Neuronal stem cell (in vitro differentiated cells): ENCODE measurements at regions not wholly inside any gene's neighbourhood (a gene's known extent, or its start where the extent isn't known, plus 50 kb on each side); places are given as distances from the start of the nearest gene placed in this dataset.
"Not testable (repeated sequence)": the region's sequence is repeated elsewhere in the genome, so short reads cannot be mapped to it uniquely, and the experiment has no call there.

ENCODE experiments used
- DNase-seq: peaks from one replicate; pipeline ENCODE4 v3.0.0-alpha.2; 2013; ENCODE audit warnings: low spot score
- H2AFZ ChIP-seq: one replicate; pipeline ENCODE4 v1.6.1; 2013; ENCODE audit warnings: mild to moderate bottlenecking, low read length, inconsistent platforms
- H2AK5ac ChIP-seq: 2 replicates; pipeline ENCODE4 v1.6.1; 2013; ENCODE audit warnings: low read depth, mild to moderate bottlenecking, inconsistent platforms, low read length, moderate library complexity, mixed read lengths
- H2BK120ac ChIP-seq: 2 replicates; pipeline ENCODE4 v1.6.1; 2013; ENCODE audit warnings: low read depth, mild to moderate bottlenecking, inconsistent platforms, low read length, moderate library complexity, mixed read lengths
- H2BK12ac ChIP-seq: one replicate; pipeline ENCODE4 v1.6.1; 2013; ENCODE audit warnings: low read length, inconsistent platforms
- H2BK15ac ChIP-seq: 2 replicates; pipeline ENCODE4 v1.6.1; 2013; ENCODE audit warnings: mild to moderate bottlenecking, low read length, inconsistent platforms, mixed read lengths
- H2BK5ac ChIP-seq: one replicate; pipeline ENCODE4 v1.6.1; 2013; ENCODE audit warnings: inconsistent platforms, mild to moderate bottlenecking, low read length, moderate library complexity
- H3K14ac ChIP-seq: one replicate; pipeline ENCODE4 v1.6.1; 2013; ENCODE audit warnings: low read length, inconsistent platforms
- H3K18ac ChIP-seq: 2 replicates; pipeline ENCODE4 v1.6.1; 2013; ENCODE audit warnings: low read length, inconsistent platforms
- H3K23ac ChIP-seq: 2 replicates; pipeline ENCODE4 v1.6.1; 2013; ENCODE audit warnings: low read depth, mild to moderate bottlenecking, mixed read lengths, low read length, inconsistent platforms; ENCODE audit not compliant: poor library complexity
- H3K27ac ChIP-seq: replicated peaks from 3 replicates; pipeline ENCODE4 v1.5.1; 2013; ENCODE audit warnings: low read length, inconsistent platforms
- H3K27me3 ChIP-seq, 3 experiments: 2 replicates each; pipeline ENCODE4 v1.6.1; 2013; ENCODE audit warnings: low read length in 3 of 3, mild to moderate bottlenecking in 2 of 3, inconsistent platforms in 1 of 3, low read depth in 1 of 3, mixed read lengths in 1 of 3, moderate library complexity in 1 of 3; ENCODE audit not compliant: control insufficient read depth in 3 of 3, insufficient read depth in 3 of 3
- H3K36me3 ChIP-seq, 2 donors: replicated peaks in 1 of 2; 2 replicates each; pipeline ENCODE4 v1.6.1; 2013; ENCODE audit warnings: low read length in 2 of 2; ENCODE audit not compliant: control insufficient read depth in 2 of 2, insufficient read depth in 2 of 2
- H3K4ac ChIP-seq: 2 replicates; pipeline ENCODE4 v1.6.1; 2013; ENCODE audit warnings: inconsistent platforms, mild to moderate bottlenecking, low read length, moderate library complexity
- H3K4me1 ChIP-seq, 2 donors: 1 replicate in 1 of 2; 2 replicates in 1 of 2; pipeline ENCODE4 v1.6.1; 2013; ENCODE audit warnings: low read length in 2 of 2, low read depth in 1 of 2; ENCODE audit not compliant: control insufficient read depth in 2 of 2, insufficient read depth in 1 of 2
- H3K4me2 ChIP-seq: one replicate; pipeline ENCODE4 v1.6.1; 2013; ENCODE audit warnings: mild to moderate bottlenecking, low read length, inconsistent platforms; ENCODE audit not compliant: insufficient read depth, poor library complexity, severe bottlenecking
- H3K4me3 ChIP-seq, 2 donors: 2 replicates each; pipeline ENCODE4 v1.5.1; 2013; ENCODE audit warnings: low read length in 2 of 2, mild to moderate bottlenecking in 2 of 2, inconsistent platforms in 1 of 2, moderate library complexity in 1 of 2
- H3K79me1 ChIP-seq: one replicate; pipeline ENCODE4 v1.6.1; 2013; ENCODE audit warnings: low read depth, mild to moderate bottlenecking, inconsistent platforms, low read length, moderate library complexity
- H3K9ac ChIP-seq: one replicate; pipeline ENCODE4 v1.6.1; 2013; ENCODE audit warnings: mild to moderate bottlenecking, low read depth, low read length, inconsistent platforms; ENCODE audit not compliant: poor library complexity
- H3K9me3 ChIP-seq, 2 donors: replicated peaks in 1 of 2; 2 replicates each; pipeline versions ENCODE3 to v1.6.1; 2013; ENCODE audit warnings: low read length in 2 of 2, mild to moderate bottlenecking in 2 of 2, inconsistent platforms in 1 of 2, low read depth in 1 of 2, mixed read lengths in 1 of 2, moderate library complexity in 1 of 2; ENCODE audit not compliant: control insufficient read depth in 2 of 2, insufficient read depth in 1 of 2
- H4K8ac ChIP-seq: one replicate; pipeline ENCODE4 v1.6.1; 2013; ENCODE audit warnings: low read depth, mild to moderate bottlenecking, inconsistent platforms, low read length, moderate library complexity
- H4K91ac ChIP-seq: one replicate; pipeline ENCODE4 v1.6.1; 2013; ENCODE audit warnings: low read length, low read depth, mild to moderate bottlenecking, inconsistent platforms; ENCODE audit not compliant: poor library complexity
- WGBS, 2 donors: extraction: QIAGEN DNeasy Blood & Tissue Kit; methylation state at CpG; one replicate each; pipeline ENCODE4 v1.1.7; 2013; ENCODE audit warnings: missing lambda C conversion rate in 2 of 2, mixed read lengths in 1 of 2; ENCODE audit not compliant: insufficient read length in 2 of 2, insufficient replicate concordance in 1 of 2; ENCODE audit errors: extremely low coverage in 2 of 2; 5-methylcytosine and 5-hydroxymethylcytosine counted together

DNA sequence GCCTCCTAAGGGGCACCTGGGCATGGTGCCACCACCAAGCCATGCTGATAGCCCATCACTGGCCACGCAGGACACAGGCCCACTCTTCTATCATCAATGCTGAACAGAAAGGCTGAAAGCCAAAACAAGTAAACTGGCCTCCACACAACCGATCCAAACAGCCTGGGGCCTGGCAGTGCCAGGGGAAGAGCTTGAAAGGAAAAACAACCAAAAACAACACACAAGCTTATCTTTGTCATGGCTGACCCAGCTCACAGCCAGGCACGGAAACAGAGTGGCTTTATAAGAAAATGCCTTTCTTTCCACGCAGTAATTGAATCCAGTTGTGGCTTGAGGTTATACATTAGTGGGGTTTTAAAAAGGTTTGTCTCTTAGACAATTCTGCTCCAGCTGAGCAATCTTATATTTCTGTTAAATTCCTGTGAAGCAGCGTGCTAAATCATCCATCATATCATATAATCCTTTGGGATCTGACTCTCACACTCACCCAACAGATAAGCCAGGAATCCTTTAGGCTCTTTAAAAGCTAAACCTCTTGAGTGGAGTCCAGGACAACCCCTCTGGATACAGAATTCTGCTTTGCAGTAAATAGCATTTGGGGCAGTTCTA, 65.4 kb upstream of the SLC22A16 start:
- Histone ChIP-seq H3K79me1 (no peaks in the 10 kb centered on the region), H2AK5ac (no peak overlapping the region), H3K18ac (no peak overlapping the region), H2BK15ac (no peak overlapping the region), H4K91ac (no peak overlapping the region), H3K9me3 (peaks cover 0 to 6% of the 10 kb centered on the region in 2 donors), H2BK12ac (no peak overlapping the region), H3K4me3 (no peak overlapping the region), H3K36me3 (no peaks in the 10 kb centered on the region), H2BK5ac (no peak overlapping the region), H2BK120ac (peak overlapping the region; percentile 43), H3K4me1 (no peaks in the 10 kb centered on the region), H2AFZ (no peak overlapping the region), H3K4me2 (no peak overlapping the region), H4K8ac (no peak overlapping the region), H3K14ac (no peak overlapping the region), H3K27ac (no peak overlapping the region), H3K23ac (no peak overlapping the region), H3K27me3 (peaks cover 0 to 2% (median 0%) of the 10 kb centered on the region in 3 experiments), H3K4ac (no peak overlapping the region), H3K9ac (no peak overlapping the region)
- WGBS, 2 donors = no CpG with 5 or more reads among the region's 5 CpGs
- no peak for DNase-seq

DNA sequence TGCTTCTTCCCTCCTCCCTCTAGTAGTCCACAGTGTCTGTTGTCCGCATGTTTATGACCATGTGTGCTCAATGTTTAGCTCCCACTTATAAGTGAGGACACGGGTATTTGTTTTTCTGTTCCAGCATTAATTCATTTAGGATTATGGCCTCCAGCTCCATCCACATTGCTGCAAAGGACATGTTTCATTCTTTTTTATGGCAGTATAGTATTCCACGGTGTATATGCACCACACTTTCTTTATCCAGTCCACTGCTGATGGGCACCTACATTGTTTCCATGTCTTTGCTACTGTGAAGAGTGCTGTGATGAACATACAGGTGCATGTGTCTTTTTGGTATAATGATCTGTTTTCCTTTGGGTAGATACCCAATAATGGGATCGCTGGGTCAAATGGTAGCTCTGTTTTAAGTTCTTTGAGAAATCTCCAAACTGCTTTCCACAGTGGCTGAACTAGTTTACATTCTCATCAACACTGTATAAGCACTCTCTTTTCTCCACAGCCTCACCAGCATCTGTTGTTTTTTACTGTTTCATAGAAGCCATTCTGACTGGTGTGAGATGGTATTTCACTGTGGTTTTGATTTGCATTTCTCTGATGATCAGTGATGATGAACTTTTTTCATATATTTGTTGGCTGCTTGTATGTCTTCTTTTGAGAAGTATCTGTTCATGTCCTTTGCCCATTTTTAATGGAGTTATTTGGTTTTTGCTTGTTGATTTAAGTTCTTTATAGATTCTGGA, 63.0 kb upstream of the SLC22A16 start:
- H3K4me1 ChIP-seq, H3K9me3 ChIP-seq, H3K79me1 ChIP-seq, H3K4me2 ChIP-seq, H3K36me3 ChIP-seq, H3K23ac ChIP-seq, H2BK15ac ChIP-seq, H2AFZ ChIP-seq, H3K4ac ChIP-seq, H2BK5ac ChIP-seq, H4K91ac ChIP-seq, DNase-seq, H3K18ac ChIP-seq, H2BK12ac ChIP-seq, H3K9ac ChIP-seq, H3K27me3 ChIP-seq, H4K8ac ChIP-seq, H3K4me3 ChIP-seq, H2BK120ac ChIP-seq, H3K14ac ChIP-seq, H3K27ac ChIP-seq, H2AK5ac ChIP-seq: not testable (repeated sequence)
- no CpG with 5 or more reads among the region's 4 CpGs for WGBS, 2 donors

DNA sequence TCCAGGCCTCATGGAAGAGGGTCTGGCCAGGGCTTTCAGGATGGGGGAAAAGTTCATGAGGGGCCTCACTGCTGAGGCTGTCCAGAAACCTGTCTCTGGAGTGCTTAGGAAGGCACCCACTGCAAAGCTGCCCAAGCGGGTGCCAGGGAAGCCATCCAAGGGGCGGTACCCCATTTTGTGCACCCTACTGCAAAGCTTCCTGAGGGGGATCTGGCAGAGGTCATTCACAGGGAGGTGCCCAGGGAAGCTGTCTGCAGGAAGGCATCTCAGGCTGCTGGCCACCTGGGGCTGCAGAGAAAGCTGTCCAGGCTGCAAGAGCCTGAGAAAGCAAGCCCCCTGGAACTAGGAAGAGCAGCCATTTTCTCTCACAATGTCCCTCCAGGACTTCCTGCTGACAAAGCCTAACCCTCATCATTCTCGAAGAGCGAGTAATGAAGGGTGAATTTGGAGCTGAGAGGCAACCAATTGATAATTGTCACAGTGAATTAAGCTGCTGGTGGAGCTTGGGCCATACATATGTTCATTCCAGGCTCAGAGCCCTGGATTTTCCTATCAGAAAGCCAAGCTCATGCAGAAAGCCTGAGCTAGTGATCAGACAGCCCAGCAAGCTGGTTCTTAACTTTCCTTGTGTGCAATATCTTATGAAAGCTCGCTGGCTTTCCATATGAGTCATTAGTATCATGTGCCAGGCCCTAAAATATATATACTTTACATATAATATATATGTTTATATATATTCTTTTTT, 62.2 kb upstream of the SLC22A16 start:
- no peak overlapping the region for H3K4me2 ChIP-seq
- H3K18ac ChIP-seq = no peak overlapping the region
- H2BK120ac ChIP-seq = no peak overlapping the region
- H3K27me3 ChIP-seq = peaks cover 0 to 2% (median 0%) of the 10 kb centered on the region in 3 experiments
- DNase-seq = no peak
- no peaks in the 10 kb centered on the region for H3K4me1 ChIP-seq
- H2BK12ac ChIP-seq = no peak overlapping the region
- no peaks in the 10 kb centered on the region for H3K79me1 ChIP-seq
- H3K4ac ChIP-seq = no peak overlapping the region
- no peak overlapping the region for H3K4me3 ChIP-seq
- no peak overlapping the region for H2AFZ ChIP-seq
- H3K23ac ChIP-seq = no peak overlapping the region
- no peak overlapping the region for H3K9ac ChIP-seq
- peak overlapping the region; percentile 60 for H2AK5ac ChIP-seq
- H3K36me3 ChIP-seq = no peaks in the 10 kb centered on the region
- H4K8ac ChIP-seq = no peak overlapping the region
- no peak overlapping the region for H2BK5ac ChIP-seq
- no peak overlapping the region for H4K91ac ChIP-seq
- no peak overlapping the region for H3K14ac ChIP-seq
- H3K27ac ChIP-seq = no peak overlapping the region
- H3K9me3 ChIP-seq = peaks cover 4% of the 10 kb centered on the region in 2 donors
- WGBS, 2 donors = no CpG with 5 or more reads among the region's 5 CpGs
- no peak overlapping the region for H2BK15ac ChIP-seq
